ENCODE measurements at regions not wholly inside any gene's neighbourhood (a gene's known extent, or its start where the extent isn't known, plus 50 kb on each side); places are given as distances from the start of the nearest gene placed in this dataset.

GRCh38 chr6:133156689-133157088 is 84.5 kb upstream of the EYA4 start:
- TF ChIP-seq CTCF (IDR thresholded peaks at IDR 0.05) (no peak), POLR2AphosphoS5 (IDR thresholded peaks at IDR 0.05) (no peak), POLR2A (IDR thresholded peaks at IDR 0.05) (no peak)
